ENCODE measurements at regions not wholly inside any gene's neighbourhood (a gene's known extent, or its start where the extent isn't known, plus 50 kb on each side); places are given as distances from the start of the nearest gene placed in this dataset.

DNA sequence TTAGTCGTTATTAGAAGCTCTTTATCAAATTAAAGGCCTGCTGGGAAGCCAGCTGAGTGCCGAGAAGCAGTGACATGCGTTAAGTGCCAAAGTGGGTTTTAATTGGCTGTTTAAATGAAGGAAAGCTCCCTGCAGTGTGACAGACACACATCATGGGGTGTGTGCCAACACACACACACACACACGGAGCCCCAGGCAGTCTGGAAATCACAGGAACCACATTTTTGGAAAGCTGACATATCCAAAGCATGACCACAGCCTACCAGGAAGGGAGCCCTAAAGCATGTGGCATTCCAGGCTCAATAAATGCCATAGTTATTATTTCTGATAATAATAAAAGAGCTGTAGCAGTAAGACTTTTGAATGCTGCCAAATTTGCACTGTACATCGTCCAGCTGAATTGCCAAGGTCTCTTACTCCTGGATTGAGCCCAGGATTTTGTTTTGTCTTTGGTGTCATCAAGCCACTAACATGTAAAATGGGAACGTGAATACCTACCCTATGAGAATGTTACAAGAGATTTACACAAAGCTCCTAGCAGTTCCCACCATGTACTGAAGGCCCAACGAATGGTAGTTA is 135.1 kb downstream of the TMEM30B start:
- no peaks in the 10 kb centered on the region; a peak in 1 of 7 replicates for H3K27me3 ChIP-seq (replicated peaks in 1 of 4; ENCODE audit: control insufficient read depth in 3 of 4, extremely low read depth in 1 of 4, insufficient read depth in 3 of 4, low read length in 3 of 4)
- H3K23me2 ChIP-seq (ENCODE audit: low read depth, low read length), result no peaks in the 10 kb centered on the region
- H2BK15ac ChIP-seq (ENCODE audit: low read length), result no peak overlapping the region
- WGBS, 2 experiments (ENCODE audit: extremely low coverage in 1 of 2, insufficient coverage in 1 of 2, insufficient read length in 1 of 2, insufficient replicate concordance in 2 of 2, low coverage in 1 of 2, low lambda C conversion rate in 2 of 2, missing lambda C conversion rate in 1 of 2), result 86% methylated on average over 7 of the region's 7 CpGs; no CpG with 5 or more reads in 1 of the 2 experiments
- no peak overlapping the region for H2BK20ac ChIP-seq (ENCODE audit: low read length)
- no peak for DNase-seq (ENCODE audit: low read depth in 1 of 2, low spot score in 2 of 2)
- H3K9ac ChIP-seq (replicated peaks in 1 of 4; ENCODE audit: extremely low read depth in 1 of 4, low read depth in 3 of 4, low read length in 3 of 4), result no peak overlapping the region
- H3K79me2 ChIP-seq (ENCODE audit: control insufficient read depth in 1 of 2, insufficient read depth in 2 of 2, low read length in 2 of 2), result no peaks in the 10 kb centered on the region
- peaks cover 23 to 27% of the 10 kb centered on the region in 2 experiments for H3K9me3 ChIP-seq (ENCODE audit: insufficient read depth in 2 of 2, low read depth in 1 of 2, low read length in 1 of 2)
- no peaks in the 10 kb centered on the region for H3K79me1 ChIP-seq (ENCODE audit: low read depth, low read length)
- no peak overlapping the region for H2BK12ac ChIP-seq (ENCODE audit: low read depth, low read length)
- no peak overlapping the region for H4K5ac ChIP-seq (ENCODE audit: insufficient read length, low read depth, low read length)
- no peaks in the 10 kb centered on the region for H4K20me1 ChIP-seq (replicated peaks in 1 of 2; ENCODE audit: control insufficient read depth in 1 of 2, insufficient read depth in 2 of 2, low read length in 2 of 2)
- no peak overlapping the region for H2BK5ac ChIP-seq (ENCODE audit: low read depth, low read length)
- no peak overlapping the region for H3K27ac ChIP-seq (ENCODE audit: low read depth, low read length)
- no peak overlapping the region for H3K56ac ChIP-seq (replicated peaks; ENCODE audit: insufficient read length, low read depth, low read length)
- no peaks in the 10 kb centered on the region; a peak in 1 of 7 replicates for H3K4me1 ChIP-seq (replicated peaks in 1 of 4; ENCODE audit: control insufficient read depth in 3 of 4, insufficient read depth in 4 of 4, low read length in 3 of 4)
- H4K8ac ChIP-seq (ENCODE audit: extremely low read depth, insufficient read depth, low read length), result no peak overlapping the region
- no peak overlapping the region for H3K4me3 ChIP-seq (ENCODE audit: extremely low read depth in 1 of 4, insufficient read depth in 2 of 4, low read depth in 3 of 4, low read length in 4 of 4)
- peak overlapping the region; percentile 51 for H3K4ac ChIP-seq (replicated peaks; ENCODE audit: insufficient read length, low read depth, low read length)
- ChIA-PET POLR2A (ENCODE audit: partially characterized antibody) (no interaction called here), CTCF (ENCODE audit: partially characterized antibody) (interaction anchor here (0.7 kb wide), 1 partner anchor 39 kb away, joined by 3 read pairs; no protein-coding TSS in a partner anchor)
- no peak overlapping the region for H4K91ac ChIP-seq (replicated peaks; ENCODE audit: insufficient read length, low read length)
- H3K14ac ChIP-seq (ENCODE audit: insufficient read length), result no peak overlapping the region
- no peak overlapping the region for H3K18ac ChIP-seq (ENCODE audit: extremely low read depth, low read length)
- H3K36me3 ChIP-seq (ENCODE audit: control insufficient read depth in 2 of 4, insufficient read depth in 4 of 4, low read length in 3 of 4), result peaks cover 0 to 3% (median 0%) of the 10 kb centered on the region in 4 experiments; a peak in 1 of 8 replicates
- H3K23ac ChIP-seq (ENCODE audit: insufficient read length), result no peak overlapping the region
- no peak for FAIRE-seq
- no peak overlapping the region for H2BK120ac ChIP-seq (replicated peaks; ENCODE audit: low read depth, low read length)
- H3K4me2 ChIP-seq (ENCODE audit: insufficient read depth in 1 of 2, low read depth in 2 of 2, low read length in 2 of 2), result no peak overlapping the region
- no peak overlapping the region for H2AFZ ChIP-seq (ENCODE audit: low read length)
- no peak overlapping the region for H2AK5ac ChIP-seq (ENCODE audit: low read depth, low read length)
- TF ChIP-seq, protein P1, sequence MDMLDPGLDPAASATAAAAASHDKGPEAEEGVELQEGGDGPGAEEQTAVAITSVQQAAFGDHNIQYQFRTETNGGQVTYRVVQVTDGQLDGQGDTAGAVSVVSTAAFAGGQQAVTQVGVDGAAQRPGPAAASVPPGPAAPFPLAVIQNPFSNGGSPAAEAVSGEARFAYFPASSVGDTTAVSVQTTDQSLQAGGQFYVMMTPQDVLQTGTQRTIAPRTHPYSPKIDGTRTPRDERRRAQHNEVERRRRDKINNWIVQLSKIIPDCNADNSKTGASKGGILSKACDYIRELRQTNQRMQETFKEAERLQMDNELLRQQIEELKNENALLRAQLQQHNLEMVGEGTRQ (IDR thresholded peaks at IDR 0.05; ENCODE audit: low read length), result no peak
- no peak for TF ChIP-seq EGR1 (IDR thresholded peaks at IDR 0.05; ENCODE audit: borderline replicate concordance, low read depth, low read length)
- TF ChIP-seq EZH2 (IDR thresholded peaks at IDR 0.05; ENCODE audit: low read depth, low read length, severe bottlenecking), result no peak
- TF ChIP-seq RBBP5 (IDR thresholded peaks at IDR 0.05; ENCODE audit: borderline replicate concordance, low read depth, low read length), result no peak
- no peak for TF ChIP-seq POLR2AphosphoS5 (IDR thresholded peaks at IDR 0.05; ENCODE audit: low read depth, low read length)
- TF ChIP-seq TAF7 (optimal IDR thresholded peaks at IDR 0.05; ENCODE audit: borderline replicate concordance, low read depth, low read length), result no peak
- TF ChIP-seq, protein P2, sequence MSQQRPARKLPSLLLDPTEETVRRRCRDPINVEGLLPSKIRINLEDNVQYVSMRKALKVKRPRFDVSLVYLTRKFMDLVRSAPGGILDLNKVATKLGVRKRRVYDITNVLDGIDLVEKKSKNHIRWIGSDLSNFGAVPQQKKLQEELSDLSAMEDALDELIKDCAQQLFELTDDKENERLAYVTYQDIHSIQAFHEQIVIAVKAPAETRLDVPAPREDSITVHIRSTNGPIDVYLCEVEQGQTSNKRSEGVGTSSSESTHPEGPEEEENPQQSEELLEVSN (IDR thresholded peaks at IDR 0.05), result no peak
